HEK293 (cell line): ENCODE measurements at regions not wholly inside any gene's neighbourhood (a gene's known extent, or its start where the extent isn't known, plus 50 kb on each side); places are given as distances from the start of the nearest gene placed in this dataset.

ENCODE experiments used
- CTCF ChIA-PET: fragments of 350-600 bp; formaldehyde crosslinking; extraction: SDS; loops from one replicate; lab custom pipeline; 2021; ENCODE audit warnings: antibody characterized with exemption; lab: Yijun Ruan, JAX
- POLR2A ChIA-PET: fragments of 300-600 bp; formaldehyde crosslinking; extraction: SDS; loops from one replicate; lab custom pipeline; 2020; ENCODE audit warnings: antibody characterized with exemption, inconsistent platforms; lab: Yijun Ruan, JAX
- H3K27ac ChIP-seq: fragments of 200-500 bp; sonication (Bioruptor generic); 2 replicates; pipeline ENCODE4 v1.5.1; 2014; ENCODE audit warnings: low read depth, low read length, control low read depth, inconsistent platforms; ENCODE audit errors: extremely low read depth
- H3K36me3 ChIP-seq, 2 experiments: fragments of 200-500 bp in 1 of 2; sonication (Bioruptor generic) in 1 of 2; 1 replicate in 1 of 2; 2 replicates in 1 of 2; pipeline ENCODE4 v1.5.1; 2014 to 2017; ENCODE audit warnings: inconsistent platforms in 2 of 2, low read length in 2 of 2; ENCODE audit not compliant: control insufficient read depth in 2 of 2, insufficient read depth in 1 of 2
- H3K4me1 ChIP-seq: fragments of 200-500 bp; sonication (Bioruptor generic); 2 replicates; pipeline ENCODE4 v1.5.1; 2014; ENCODE audit warnings: mild to moderate bottlenecking, low read length, inconsistent platforms; ENCODE audit not compliant: control insufficient read depth, insufficient read depth
- H3K4me3 ChIP-seq: 2 replicates; pipeline ENCODE4 v1.5.1; 2011; ENCODE audit warnings: low read depth, mild to moderate bottlenecking, control low read depth, low read length, moderate library complexity
- H3K9me3 ChIP-seq: fragments of 200-500 bp; sonication (Bioruptor generic); 2 replicates; pipeline ENCODE4 v1.5.1; 2014; ENCODE audit warnings: low read depth, low read length, inconsistent platforms; ENCODE audit not compliant: control insufficient read depth, insufficient read depth
- BCL11B ChIP-seq: fragments of 450-650 bp; formaldehyde crosslinking; IDR thresholded peaks from 2 replicates; pipeline ENCODE4 v1.5.1; 2016; ENCODE audit warnings: low read depth, missing biosample characterization, missing genetic modification characterization
- PRDM1 ChIP-seq: fragments of 450-650 bp; formaldehyde crosslinking; IDR thresholded peaks from 2 replicates; pipeline ENCODE4; 2016; ENCODE audit warnings: missing biosample characterization, missing genetic modification characterization
- ZBTB1 ChIP-seq: fragments of 450-650 bp; formaldehyde crosslinking; IDR thresholded peaks from 2 replicates; pipeline ENCODE4 v1.5.1; 2016; ENCODE audit warnings: missing biosample characterization, missing genetic modification characterization
- ZFP37 ChIP-seq: fragments of 450-650 bp; formaldehyde crosslinking; IDR thresholded peaks from 2 replicates; pipeline ENCODE4 v1.5.1; 2016; ENCODE audit warnings: missing biosample characterization, missing genetic modification characterization
- ZNF221 ChIP-seq: fragments of 450-650 bp; formaldehyde crosslinking; IDR thresholded peaks from 2 replicates; pipeline ENCODE4 v1.5.1; 2017; ENCODE audit warnings: missing biosample characterization, missing genetic modification characterization, borderline replicate concordance
- ZNF501 ChIP-seq: fragments of 450-650 bp; formaldehyde crosslinking; IDR thresholded peaks from 2 replicates; pipeline ENCODE4 v1.5.1; 2016; ENCODE audit warnings: missing biosample characterization, missing genetic modification characterization
- ZNF555 ChIP-seq: fragments of 450-650 bp; formaldehyde crosslinking; conservative IDR thresholded peaks from 2 replicates; pipeline ENCODE4 v1.5.1; 2017; ENCODE audit warnings: missing biosample characterization, mild to moderate bottlenecking, missing genetic modification characterization, inconsistent platforms
- ZNF654 ChIP-seq: fragments of 450-650 bp; formaldehyde crosslinking; IDR thresholded peaks from 2 replicates; pipeline ENCODE4 v1.5.1; 2016; ENCODE audit warnings: low read depth, missing biosample characterization, missing genetic modification characterization
- ZNF658 ChIP-seq: fragments of 450-650 bp; formaldehyde crosslinking; IDR thresholded peaks from 2 replicates; pipeline ENCODE4; 2016; ENCODE audit warnings: missing biosample characterization, missing genetic modification characterization
- ZNF707 ChIP-seq: fragments of 450-650 bp; formaldehyde crosslinking; IDR thresholded peaks from 2 replicates; pipeline ENCODE4 v1.5.1; 2016; ENCODE audit warnings: missing biosample characterization, missing genetic modification characterization
- TF ChIP-seq, protein P1 (sequence below): fragments of 450-650 bp; formaldehyde crosslinking; conservative IDR thresholded peaks from 2 replicates; pipeline ENCODE4 v1.5.1; 2016; ENCODE audit warnings: low read depth, missing biosample characterization, missing genetic modification characterization
- TF ChIP-seq, protein P2 (sequence below): fragments of 450-650 bp; formaldehyde crosslinking; IDR thresholded peaks from 2 replicates; pipeline ENCODE4 v1.5.1; 2017; ENCODE audit warnings: missing biosample characterization, missing genetic modification characterization
- TF ChIP-seq, protein P3 (sequence below): fragments of 450-650 bp; formaldehyde crosslinking; IDR thresholded peaks from 2 replicates; pipeline ENCODE4 v1.5.1; 2016; ENCODE audit warnings: missing biosample characterization, missing genetic modification characterization
- TF ChIP-seq, protein P4 (sequence below): fragments of 450-650 bp; formaldehyde crosslinking; IDR thresholded peaks from 2 replicates; pipeline ENCODE4 v1.5.1; 2016; ENCODE audit warnings: missing biosample characterization, missing genetic modification characterization
- TF ChIP-seq, protein P5 (sequence below): fragments of 450-650 bp; formaldehyde crosslinking; IDR thresholded peaks from 2 replicates; pipeline ENCODE4; 2016; ENCODE audit warnings: missing biosample characterization, missing genetic modification characterization
- TF ChIP-seq, protein P6 (sequence below): fragments of 450-650 bp; formaldehyde crosslinking; IDR thresholded peaks from 2 replicates; pipeline ENCODE4 v1.5.1; 2016; ENCODE audit warnings: missing biosample characterization, missing genetic modification characterization, low read depth

DNA sequence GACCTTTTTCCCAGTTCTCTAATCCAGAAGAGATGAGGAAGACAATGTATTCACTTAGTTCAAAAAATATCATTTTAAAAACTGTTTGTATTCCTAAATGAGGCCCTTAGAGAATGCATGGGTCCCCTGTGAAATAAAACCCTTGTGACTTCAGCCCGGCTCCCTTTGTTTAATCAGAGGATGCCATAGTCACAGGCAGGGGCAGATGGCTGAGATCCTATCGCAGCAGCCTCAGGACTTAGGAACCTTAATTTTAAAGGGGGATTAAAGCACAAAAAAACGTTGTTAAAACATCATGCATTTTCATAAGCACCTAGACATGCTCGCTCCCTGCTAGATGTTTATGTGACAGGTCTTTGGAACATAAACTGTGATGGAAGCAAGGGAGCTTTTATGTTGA is 176.6 kb downstream of the IL20RB start (continued):
- TF ChIP-seq, protein P1, sequence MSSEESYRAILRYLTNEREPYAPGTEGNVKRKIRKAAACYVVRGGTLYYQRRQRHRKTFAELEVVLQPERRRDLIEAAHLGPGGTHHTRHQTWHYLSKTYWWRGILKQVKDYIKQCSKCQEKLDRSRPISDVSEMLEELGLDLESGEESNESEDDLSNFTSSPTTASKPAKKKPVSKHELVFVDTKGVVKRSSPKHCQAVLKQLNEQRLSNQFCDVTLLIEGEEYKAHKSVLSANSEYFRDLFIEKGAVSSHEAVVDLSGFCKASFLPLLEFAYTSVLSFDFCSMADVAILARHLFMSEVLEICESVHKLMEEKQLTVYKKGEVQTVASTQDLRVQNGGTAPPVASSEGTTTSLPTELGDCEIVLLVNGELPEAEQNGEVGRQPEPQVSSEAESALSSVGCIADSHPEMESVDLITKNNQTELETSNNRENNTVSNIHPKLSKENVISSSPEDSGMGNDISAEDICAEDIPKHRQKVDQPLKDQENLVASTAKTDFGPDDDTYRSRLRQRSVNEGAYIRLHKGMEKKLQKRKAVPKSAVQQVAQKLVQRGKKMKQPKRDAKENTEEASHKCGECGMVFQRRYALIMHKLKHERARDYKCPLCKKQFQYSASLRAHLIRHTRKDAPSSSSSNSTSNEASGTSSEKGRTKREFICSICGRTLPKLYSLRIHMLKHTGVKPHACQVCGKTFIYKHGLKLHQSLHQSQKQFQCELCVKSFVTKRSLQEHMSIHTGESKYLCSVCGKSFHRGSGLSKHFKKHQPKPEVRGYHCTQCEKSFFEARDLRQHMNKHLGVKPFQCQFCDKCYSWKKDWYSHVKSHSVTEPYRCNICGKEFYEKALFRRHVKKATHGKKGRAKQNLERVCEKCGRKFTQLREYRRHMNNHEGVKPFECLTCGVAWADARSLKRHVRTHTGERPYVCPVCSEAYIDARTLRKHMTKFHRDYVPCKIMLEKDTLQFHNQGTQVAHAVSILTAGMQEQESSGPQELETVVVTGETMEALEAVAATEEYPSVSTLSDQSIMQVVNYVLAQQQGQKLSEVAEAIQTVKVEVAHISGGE: no peak
- TF ChIP-seq, protein P2, sequence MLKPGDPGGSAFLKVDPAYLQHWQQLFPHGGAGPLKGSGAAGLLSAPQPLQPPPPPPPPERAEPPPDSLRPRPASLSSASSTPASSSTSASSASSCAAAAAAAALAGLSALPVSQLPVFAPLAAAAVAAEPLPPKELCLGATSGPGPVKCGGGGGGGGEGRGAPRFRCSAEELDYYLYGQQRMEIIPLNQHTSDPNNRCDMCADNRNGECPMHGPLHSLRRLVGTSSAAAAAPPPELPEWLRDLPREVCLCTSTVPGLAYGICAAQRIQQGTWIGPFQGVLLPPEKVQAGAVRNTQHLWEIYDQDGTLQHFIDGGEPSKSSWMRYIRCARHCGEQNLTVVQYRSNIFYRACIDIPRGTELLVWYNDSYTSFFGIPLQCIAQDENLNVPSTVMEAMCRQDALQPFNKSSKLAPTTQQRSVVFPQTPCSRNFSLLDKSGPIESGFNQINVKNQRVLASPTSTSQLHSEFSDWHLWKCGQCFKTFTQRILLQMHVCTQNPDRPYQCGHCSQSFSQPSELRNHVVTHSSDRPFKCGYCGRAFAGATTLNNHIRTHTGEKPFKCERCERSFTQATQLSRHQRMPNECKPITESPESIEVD (tag by site-specific recombination): no peak
- TF ChIP-seq ZFP37 (tag by site-specific recombination): no peak

DNA sequence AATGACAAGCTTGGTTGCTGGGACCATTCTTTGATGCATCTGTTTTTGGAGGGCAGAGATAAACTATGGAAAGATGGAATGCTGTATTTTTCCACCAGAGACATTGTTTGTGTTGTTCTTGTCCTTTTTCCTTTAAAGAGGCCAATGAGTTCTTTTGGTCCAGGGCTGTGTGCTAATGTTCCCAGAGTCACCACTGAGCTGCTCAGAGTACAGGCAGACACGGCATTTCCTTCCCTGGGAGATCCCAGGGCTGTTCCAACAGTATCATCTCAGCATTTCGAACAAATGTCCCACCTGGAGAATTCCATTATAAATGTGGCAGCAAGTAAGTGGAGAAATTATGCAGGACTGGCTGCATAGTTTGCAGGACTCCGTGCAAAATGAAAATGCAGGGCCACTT is 190.6 kb downstream of the IL20RB start:
- Histone ChIP-seq H3K4me1 (no peaks in the 10 kb centered on the region), H3K27ac (no peak overlapping the region), H3K9me3 (no peaks in the 10 kb centered on the region), H3K36me3 (no peaks in the 10 kb centered on the region), H3K4me3 (no peak overlapping the region)
- ChIA-PET CTCF (no interaction called here), POLR2A (no interaction called here)
- TF ChIP-seq ZNF221 (tag by site-specific recombination) (no peak), PRDM1 (tag by site-specific recombination) (no peak), ZNF707 (no peak), ZNF654 (tag by site-specific recombination) (no peak)
- TF ChIP-seq, protein P3, sequence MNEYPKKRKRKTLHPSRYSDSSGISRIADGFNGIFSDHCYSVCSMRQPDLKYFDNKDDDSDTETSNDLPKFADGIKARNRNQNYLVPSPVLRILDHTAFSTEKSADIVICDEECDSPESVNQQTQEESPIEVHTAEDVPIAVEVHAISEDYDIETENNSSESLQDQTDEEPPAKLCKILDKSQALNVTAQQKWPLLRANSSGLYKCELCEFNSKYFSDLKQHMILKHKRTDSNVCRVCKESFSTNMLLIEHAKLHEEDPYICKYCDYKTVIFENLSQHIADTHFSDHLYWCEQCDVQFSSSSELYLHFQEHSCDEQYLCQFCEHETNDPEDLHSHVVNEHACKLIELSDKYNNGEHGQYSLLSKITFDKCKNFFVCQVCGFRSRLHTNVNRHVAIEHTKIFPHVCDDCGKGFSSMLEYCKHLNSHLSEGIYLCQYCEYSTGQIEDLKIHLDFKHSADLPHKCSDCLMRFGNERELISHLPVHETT (tag by site-specific recombination): no peak
- TF ChIP-seq, protein P4, sequence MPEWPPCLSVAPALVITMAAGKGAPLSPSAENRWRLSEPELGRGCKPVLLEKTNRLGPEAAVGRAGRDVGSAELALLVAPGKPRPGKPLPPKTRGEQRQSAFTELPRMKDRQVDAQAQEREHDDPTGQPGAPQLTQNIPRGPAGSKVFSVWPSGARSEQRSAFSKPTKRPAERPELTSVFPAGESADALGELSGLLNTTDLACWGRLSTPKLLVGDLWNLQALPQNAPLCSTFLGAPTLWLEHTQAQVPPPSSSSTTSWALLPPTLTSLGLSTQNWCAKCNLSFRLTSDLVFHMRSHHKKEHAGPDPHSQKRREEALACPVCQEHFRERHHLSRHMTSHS (tag by site-specific recombination): no peak
- TF ChIP-seq, protein P5, sequence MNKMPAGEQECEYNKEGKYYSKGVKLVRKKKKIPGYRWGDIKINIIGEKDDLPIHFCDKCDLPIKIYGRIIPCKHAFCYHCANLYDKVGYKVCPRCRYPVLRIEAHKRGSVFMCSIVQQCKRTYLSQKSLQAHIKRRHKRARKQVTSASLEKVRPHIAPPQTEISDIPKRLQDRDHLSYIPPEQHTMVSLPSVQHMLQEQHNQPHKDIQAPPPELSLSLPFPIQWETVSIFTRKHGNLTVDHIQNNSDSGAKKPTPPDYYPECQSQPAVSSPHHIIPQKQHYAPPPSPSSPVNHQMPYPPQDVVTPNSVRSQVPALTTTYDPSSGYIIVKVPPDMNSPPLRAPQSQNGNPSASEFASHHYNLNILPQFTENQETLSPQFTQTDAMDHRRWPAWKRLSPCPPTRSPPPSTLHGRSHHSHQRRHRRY: no peak

DNA sequence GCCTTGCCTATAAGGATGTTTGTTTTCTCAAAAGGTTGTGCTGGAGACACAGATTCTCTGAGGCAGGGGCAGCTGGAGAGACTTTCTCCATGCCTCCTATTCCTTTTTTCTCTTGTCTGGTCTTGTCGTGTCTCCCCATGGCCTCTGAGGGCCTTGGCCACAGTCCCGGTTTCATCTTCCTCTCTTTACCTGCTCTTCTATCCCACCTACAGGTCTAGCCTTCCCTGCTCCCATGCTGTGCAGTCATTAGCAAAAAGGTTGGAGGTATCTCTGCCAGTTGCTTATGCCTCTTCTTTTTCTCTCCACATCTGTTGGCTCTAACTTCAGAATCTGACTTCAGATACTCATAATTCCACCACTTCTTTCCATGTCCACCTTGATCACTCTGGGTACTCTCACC is 191.1 kb downstream of the IL20RB start:
- Histone ChIP-seq H3K4me1 (no peaks in the 10 kb centered on the region), H3K36me3 (no peaks in the 10 kb centered on the region), H3K27ac (no peak overlapping the region), H3K9me3 (no peaks in the 10 kb centered on the region), H3K4me3 (no peak overlapping the region)
- no peak for TF ChIP-seq ZNF658 (tag by site-specific recombination)
- TF ChIP-seq ZBTB1: no peak
- TF ChIP-seq ZNF555 (tag by site-specific recombination): no peak
- TF ChIP-seq ZNF501 (tag by site-specific recombination): no peak
- TF ChIP-seq, protein P6, sequence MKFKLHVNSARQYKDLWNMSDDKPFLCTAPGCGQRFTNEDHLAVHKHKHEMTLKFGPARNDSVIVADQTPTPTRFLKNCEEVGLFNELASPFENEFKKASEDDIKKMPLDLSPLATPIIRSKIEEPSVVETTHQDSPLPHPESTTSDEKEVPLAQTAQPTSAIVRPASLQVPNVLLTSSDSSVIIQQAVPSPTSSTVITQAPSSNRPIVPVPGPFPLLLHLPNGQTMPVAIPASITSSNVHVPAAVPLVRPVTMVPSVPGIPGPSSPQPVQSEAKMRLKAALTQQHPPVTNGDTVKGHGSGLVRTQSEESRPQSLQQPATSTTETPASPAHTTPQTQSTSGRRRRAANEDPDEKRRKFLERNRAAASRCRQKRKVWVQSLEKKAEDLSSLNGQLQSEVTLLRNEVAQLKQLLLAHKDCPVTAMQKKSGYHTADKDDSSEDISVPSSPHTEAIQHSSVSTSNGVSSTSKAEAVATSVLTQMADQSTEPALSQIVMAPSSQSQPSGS (tag by site-specific recombination): no peak
- no peak for TF ChIP-seq BCL11B (tag by site-specific recombination)
- ChIA-PET CTCF (no interaction called here), POLR2A (no interaction called here)
